RWPE2 (cell line): ENCODE measurements at regions not wholly inside any gene's neighbourhood (a gene's known extent, or its start where the extent isn't known, plus 50 kb on each side); places are given as distances from the start of the nearest gene placed in this dataset.

Source experiments
- ATAC-seq: fragments of 200-7000 bp; cut with Tn5 transposase; 3 replicates; pipeline ENCODE4 v1.9.1; 2021; ENCODE audit warnings: low read depth
- DNase-seq: peaks from one replicate; pipeline ENCODE4 v3.0.0-alpha.2; 2020; ENCODE audit warnings: low spot score
- H3K27ac ChIP-seq: fragments of 450-650 bp; 2 replicates; pipeline ENCODE4 v1.5.1; 2017; ENCODE audit warnings: mild to moderate bottlenecking; ENCODE audit not compliant: poor library complexity, severe bottlenecking
- H3K27me3 ChIP-seq: fragments of 250-450 bp; sonication (Bioruptor Pico); 2 replicates; pipeline ENCODE4 v1.5.1; 2021; ENCODE audit warnings: mild to moderate bottlenecking, moderate library complexity; ENCODE audit not compliant: insufficient read depth, poor library complexity, severe bottlenecking
- H3K36me3 ChIP-seq: fragments of 250-450 bp; sonication (Bioruptor Pico); 2 replicates; pipeline ENCODE4 v1.5.1; 2020; ENCODE audit warnings: low read depth, mild to moderate bottlenecking, moderate library complexity
- H3K4me1 ChIP-seq: fragments of 250-450 bp; sonication (Bioruptor Pico); 2 replicates; pipeline ENCODE4 v1.5.1; 2021; ENCODE audit warnings: mild to moderate bottlenecking, moderate library complexity; ENCODE audit not compliant: insufficient read depth, poor library complexity, severe bottlenecking
- H3K4me3 ChIP-seq: fragments of 250-450 bp; sonication (Bioruptor Pico); 2 replicates; pipeline ENCODE4 v1.5.1; 2021; ENCODE audit warnings: mild to moderate bottlenecking, moderate library complexity; ENCODE audit not compliant: severe bottlenecking
- H3K9me3 ChIP-seq: fragments of 250-450 bp; sonication (Bioruptor Pico); 2 replicates; pipeline ENCODE4 v1.5.1; 2021; ENCODE audit warnings: mild to moderate bottlenecking, moderate library complexity; ENCODE audit not compliant: severe bottlenecking
- TF ChIP-seq, protein P1 (sequence below): fragments of 450-650 bp; IDR thresholded peaks from one replicate; pipeline ENCODE4 v1.5.1; 2017; ENCODE audit warnings: mild to moderate bottlenecking, moderate library complexity; ENCODE audit not compliant: poor library complexity, severe bottlenecking

DNA sequence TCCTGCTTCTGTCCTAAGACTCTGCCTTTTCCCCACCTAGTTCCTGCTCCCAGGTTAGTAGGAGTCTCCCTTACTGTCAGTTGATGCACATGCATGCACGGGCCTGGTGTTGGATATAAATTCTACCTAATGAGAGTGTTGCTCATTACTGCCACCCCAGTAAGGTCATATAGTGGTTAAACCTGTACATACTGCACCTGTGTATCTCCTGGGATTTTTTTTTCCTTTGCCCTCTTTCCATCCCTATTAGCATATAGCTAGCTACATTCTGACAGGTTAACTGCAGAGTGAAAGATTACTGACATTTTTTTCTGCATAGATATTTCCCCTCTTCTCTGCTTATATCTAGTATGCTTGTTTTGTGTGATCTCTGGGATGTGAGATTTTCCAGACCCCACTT, 201.5 kb upstream of the PIRT start:
- no peak overlapping the region for H3K27ac ChIP-seq
- peaks cover 2% of the 10 kb centered on the region for H3K9me3 ChIP-seq
- H3K4me3 ChIP-seq, result no peak overlapping the region
- H3K4me1 ChIP-seq, result no peaks in the 10 kb centered on the region
- DNase-seq, result no peak
- no peaks in the 10 kb centered on the region for H3K27me3 ChIP-seq
- no peak for ATAC-seq
- H3K36me3 ChIP-seq, result no peaks in the 10 kb centered on the region
- TF ChIP-seq, protein P1, sequence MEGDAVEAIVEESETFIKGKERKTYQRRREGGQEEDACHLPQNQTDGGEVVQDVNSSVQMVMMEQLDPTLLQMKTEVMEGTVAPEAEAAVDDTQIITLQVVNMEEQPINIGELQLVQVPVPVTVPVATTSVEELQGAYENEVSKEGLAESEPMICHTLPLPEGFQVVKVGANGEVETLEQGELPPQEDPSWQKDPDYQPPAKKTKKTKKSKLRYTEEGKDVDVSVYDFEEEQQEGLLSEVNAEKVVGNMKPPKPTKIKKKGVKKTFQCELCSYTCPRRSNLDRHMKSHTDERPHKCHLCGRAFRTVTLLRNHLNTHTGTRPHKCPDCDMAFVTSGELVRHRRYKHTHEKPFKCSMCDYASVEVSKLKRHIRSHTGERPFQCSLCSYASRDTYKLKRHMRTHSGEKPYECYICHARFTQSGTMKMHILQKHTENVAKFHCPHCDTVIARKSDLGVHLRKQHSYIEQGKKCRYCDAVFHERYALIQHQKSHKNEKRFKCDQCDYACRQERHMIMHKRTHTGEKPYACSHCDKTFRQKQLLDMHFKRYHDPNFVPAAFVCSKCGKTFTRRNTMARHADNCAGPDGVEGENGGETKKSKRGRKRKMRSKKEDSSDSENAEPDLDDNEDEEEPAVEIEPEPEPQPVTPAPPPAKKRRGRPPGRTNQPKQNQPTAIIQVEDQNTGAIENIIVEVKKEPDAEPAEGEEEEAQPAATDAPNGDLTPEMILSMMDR, result no peak

DNA sequence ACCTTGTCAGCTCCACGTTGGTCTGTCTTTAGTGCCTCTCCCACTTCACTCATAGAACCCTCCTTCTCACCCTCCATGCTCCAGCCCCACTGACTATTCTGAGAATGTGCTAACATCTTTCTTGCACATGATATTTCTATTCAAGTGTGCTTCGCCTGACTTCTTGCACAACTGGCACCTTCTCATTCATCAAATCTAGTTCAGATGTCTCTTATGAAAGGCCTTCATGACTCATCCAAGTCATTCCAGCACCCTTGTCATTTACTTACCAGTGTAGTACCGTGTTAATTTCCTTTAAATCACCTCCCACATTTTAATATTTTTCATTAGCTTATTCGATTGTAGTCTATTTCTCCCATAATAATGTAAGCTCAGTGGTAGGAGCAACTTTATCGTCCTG, 197.8 kb upstream of the PIRT start:
- H3K9me3 ChIP-seq, result no peaks in the 10 kb centered on the region
- ATAC-seq, result no peak
- no peak for DNase-seq
- H3K27me3 ChIP-seq, result no peaks in the 10 kb centered on the region
- H3K4me1 ChIP-seq, result no peaks in the 10 kb centered on the region
- H3K27ac ChIP-seq, result no peak overlapping the region
- TF ChIP-seq, protein P1, result no peak
- H3K4me3 ChIP-seq, result no peak overlapping the region
- no peaks in the 10 kb centered on the region for H3K36me3 ChIP-seq

DNA sequence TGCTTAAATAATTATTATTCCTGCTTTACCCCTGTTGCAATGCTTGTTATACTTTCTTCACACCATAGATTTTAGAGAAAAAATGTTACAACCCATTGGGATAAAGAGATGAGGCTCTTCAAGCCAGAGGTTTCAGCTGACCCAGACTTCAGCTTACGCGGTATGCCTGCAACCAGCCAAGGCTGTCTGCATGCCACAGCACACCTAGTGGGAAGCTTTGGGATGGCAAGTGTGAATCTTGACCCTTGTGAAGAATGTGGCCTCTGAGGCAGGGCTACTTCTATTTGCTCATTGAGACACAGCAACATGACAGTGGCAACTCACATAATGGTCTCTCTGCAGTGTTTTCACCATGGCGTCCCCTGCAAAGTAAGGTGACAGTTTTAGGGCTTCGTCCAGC, 193.9 kb upstream of the PIRT start:
- DNase-seq, result no peak
- Histone ChIP-seq H3K4me3 (no peak overlapping the region), H3K36me3 (no peaks in the 10 kb centered on the region), H3K9me3 (no peaks in the 10 kb centered on the region), H3K27ac (no peak overlapping the region), H3K27me3 (no peaks in the 10 kb centered on the region), H3K4me1 (no peaks in the 10 kb centered on the region)
- ATAC-seq, result no peak
- TF ChIP-seq, protein P1, result no peak

DNA sequence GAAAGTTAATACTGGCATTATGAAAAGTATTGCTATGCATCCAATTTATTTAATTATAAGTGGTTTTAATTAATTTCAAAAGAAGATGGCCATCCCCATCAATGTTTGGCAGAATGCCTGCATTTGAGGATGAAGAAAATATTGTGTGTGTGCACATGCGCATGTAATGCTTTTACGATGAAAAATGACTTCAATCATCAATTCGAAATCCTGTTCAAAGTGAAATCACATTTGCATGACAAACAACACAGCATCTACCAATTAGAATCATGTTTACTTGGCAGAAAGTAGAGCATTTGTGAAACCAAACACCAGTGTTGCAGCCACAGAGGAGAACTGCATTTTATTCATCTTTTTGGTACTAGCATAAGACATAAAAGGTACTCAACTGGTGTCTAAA, 191.9 kb upstream of the PIRT start:
- no peaks in the 10 kb centered on the region for H3K9me3 ChIP-seq
- H3K27me3 ChIP-seq, result no peaks in the 10 kb centered on the region
- no peaks in the 10 kb centered on the region for H3K4me1 ChIP-seq
- DNase-seq (no peak), ATAC-seq (no peak)
- no peak overlapping the region for H3K4me3 ChIP-seq
- TF ChIP-seq, protein P1, result no peak
- no peaks in the 10 kb centered on the region for H3K36me3 ChIP-seq
- no peak overlapping the region for H3K27ac ChIP-seq

DNA sequence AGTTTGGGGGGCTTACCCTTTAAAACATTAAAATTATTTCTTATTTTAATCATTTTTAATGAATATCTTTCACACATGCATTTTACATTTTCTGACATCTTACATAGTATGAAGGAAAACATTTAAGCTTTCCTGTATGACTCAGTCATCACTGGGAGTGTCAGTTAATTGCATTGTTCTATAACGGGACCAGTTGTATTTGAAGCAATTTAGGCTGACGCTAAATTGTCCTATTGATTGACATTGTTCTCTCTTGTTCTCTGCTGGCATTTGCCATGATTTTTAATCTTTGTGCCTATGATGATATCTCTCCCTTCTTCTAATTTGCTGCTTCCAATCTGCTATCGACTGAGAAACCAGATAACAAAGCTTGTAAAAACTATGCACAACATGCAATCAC, 190.5 kb upstream of the PIRT start:
- Histone ChIP-seq H3K9me3 (no peaks in the 10 kb centered on the region), H3K27me3 (no peaks in the 10 kb centered on the region), H3K4me3 (no peak overlapping the region), H3K36me3 (no peaks in the 10 kb centered on the region), H3K27ac (no peak overlapping the region), H3K4me1 (no peaks in the 10 kb centered on the region)
- ATAC-seq (no peak), DNase-seq (no peak)
- TF ChIP-seq, protein P1, result no peak
